ENCODE measurements at regions not wholly inside any gene's neighbourhood (a gene's known extent, or its start where the extent isn't known, plus 50 kb on each side); places are given as distances from the start of the nearest gene placed in this dataset.

GRCh38 chr9:73720601-73721000 is 568.9 kb downstream of the ANXA1 start:
- TF ChIP-seq POLR2AphosphoS5 (IDR thresholded peaks at IDR 0.05; ENCODE audit: borderline replicate concordance, low read depth, low read length) = no peak
- no peak for TF ChIP-seq EZH2 (IDR thresholded peaks at IDR 0.05)
- no peak for TF ChIP-seq FOXP2 (optimal IDR thresholded peaks at IDR 0.05; ENCODE audit: control extremely low read depth, extremely low read length, insufficient read depth)
